WTC11 (cell line): ENCODE measurements at regions not wholly inside any gene's neighbourhood (a gene's known extent, or its start where the extent isn't known, plus 50 kb on each side); places are given as distances from the start of the nearest gene placed in this dataset.

Source experiments
- ATAC-seq: fragments of 200-7000 bp; cut with Tn5 transposase; 2 replicates; pipeline ENCODE4 v1.10.0; 2021; ENCODE audit warnings: mild to moderate bottlenecking, moderate library complexity
- CTCF ChIA-PET: fragments of 300-600 bp; sonication (Branson Sonifier 250); formaldehyde crosslinking; loops from one replicate; lab custom pipeline; 2021; ENCODE audit warnings: antibody characterized with exemption; lab: Charles Lee
- POLR2A ChIA-PET: fragments of 350-600 bp; sonication (Branson Sonifier 250); formaldehyde crosslinking; loops from one replicate; lab custom pipeline; 2021; ENCODE audit warnings: antibody characterized with exemption; lab: Charles Lee
- DNase-seq: peaks from one replicate; pipeline ENCODE4 v3.0.0; 2021; ENCODE audit warnings: low spot score
- H3K27ac Mint-ChIP-seq: 2 replicates; pipeline ENCODE4 v1.8.0; 2021; ENCODE audit warnings: mixed read lengths
- H3K27me3 Mint-ChIP-seq: 2 replicates; pipeline ENCODE4 v1.8.0; 2021; ENCODE audit warnings: low read depth, mild to moderate bottlenecking, moderate library complexity, mixed read lengths
- H3K36me3 Mint-ChIP-seq: 2 replicates; pipeline ENCODE4 v1.8.0; 2021; ENCODE audit warnings: mixed read lengths
- H3K4me1 Mint-ChIP-seq: 2 replicates; pipeline ENCODE4 v1.8.0; 2022; ENCODE audit warnings: mixed read lengths
- H3K4me3 Mint-ChIP-seq: 2 replicates; pipeline ENCODE4 v1.8.0; 2021; ENCODE audit warnings: mild to moderate bottlenecking, moderate library complexity, mixed read lengths
- H3K9me3 Mint-ChIP-seq: 2 replicates; pipeline ENCODE4 v1.8.0; 2021; ENCODE audit warnings: mixed read lengths
- ATF1 ChIP-seq: sonication (generic); formaldehyde crosslinking; IDR thresholded peaks from 2 replicates; pipeline ENCODE4 v1.8.1; 2023; ENCODE audit warnings: mild to moderate bottlenecking, moderate library complexity, missing genetic modification reagents
- CBFB ChIP-seq: sonication (generic); formaldehyde crosslinking; IDR thresholded peaks from 2 replicates; pipeline ENCODE4 v1.8.1; 2022; ENCODE audit warnings: mild to moderate bottlenecking, low read depth, missing genetic modification reagents
- GTF2I ChIP-seq: fragments of 250-450 bp; sonication (Bioruptor Pico); conservative IDR thresholded peaks from 2 replicates; pipeline ENCODE4 v1.4.0; 2021; ENCODE audit warnings: mild to moderate bottlenecking
- NFYB ChIP-seq: sonication (generic); formaldehyde crosslinking; conservative IDR thresholded peaks from 2 replicates; pipeline ENCODE4 v1.8.0; 2022; ENCODE audit warnings: low read depth, missing genetic modification reagents
- SMAD3 ChIP-seq: sonication (generic); formaldehyde crosslinking; IDR thresholded peaks from 2 replicates; pipeline ENCODE4 v1.8.0; 2022; ENCODE audit warnings: missing genetic modification reagents, mild to moderate bottlenecking, borderline replicate concordance
- ZNF121 ChIP-seq: sonication (generic); formaldehyde crosslinking; IDR thresholded peaks from 2 replicates; pipeline ENCODE4 v1.8.0; 2023; ENCODE audit warnings: missing genetic modification reagents
- ZNF232 ChIP-seq: sonication (generic); formaldehyde crosslinking; IDR thresholded peaks from 2 replicates; pipeline ENCODE4 v1.8.0; 2022; ENCODE audit warnings: mild to moderate bottlenecking, missing genetic modification reagents
- ZNF416 ChIP-seq: fragments of 250-450 bp; sonication (Bioruptor Pico); IDR thresholded peaks from 2 replicates; pipeline ENCODE4 v1.9.0; 2021; ENCODE audit warnings: mild to moderate bottlenecking, inconsistent platforms
- ZNF423 ChIP-seq: fragments of 250-450 bp; sonication (Bioruptor Pico); IDR thresholded peaks from 2 replicates; pipeline ENCODE4 v2.1.2; 2022; ENCODE audit warnings: mild to moderate bottlenecking, moderate library complexity
- TF ChIP-seq, protein P1 (sequence below): fragments of 250-450 bp; sonication (Bioruptor Pico); IDR thresholded peaks from 2 replicates; pipeline ENCODE4 v1.9.0; 2021; ENCODE audit warnings: moderate library complexity, mild to moderate bottlenecking, inconsistent platforms, borderline replicate concordance
- TF ChIP-seq, protein P2 (sequence below): sonication (generic); formaldehyde crosslinking; IDR thresholded peaks from 2 replicates; pipeline ENCODE4 v1.8.0; 2023; ENCODE audit warnings: missing genetic modification reagents
- TF ChIP-seq, protein P3 (sequence below): sonication (generic); formaldehyde crosslinking; IDR thresholded peaks from 2 replicates; pipeline ENCODE4 v1.8.0; 2022; ENCODE audit warnings: mild to moderate bottlenecking, missing genetic modification reagents
- TF ChIP-seq, protein P4 (sequence below): sonication (generic); formaldehyde crosslinking; IDR thresholded peaks from 2 replicates; pipeline ENCODE4 v1.8.1; 2022; ENCODE audit warnings: missing genetic modification reagents, borderline replicate concordance
- TF ChIP-seq, protein P5 (sequence below): sonication (generic); formaldehyde crosslinking; IDR thresholded peaks from 2 replicates; pipeline ENCODE4 v1.8.0; 2023; ENCODE audit warnings: mild to moderate bottlenecking, missing genetic modification reagents
- TF ChIP-seq, protein P6 (sequence below): sonication (generic); formaldehyde crosslinking; IDR thresholded peaks from 2 replicates; pipeline ENCODE4 v1.8.1; 2022; ENCODE audit warnings: low read depth, mild to moderate bottlenecking, moderate library complexity, missing genetic modification reagents, borderline replicate concordance
- TF ChIP-seq, protein P7 (sequence below): fragments of 250-450 bp; sonication (Bioruptor Pico); IDR thresholded peaks from 2 replicates; pipeline ENCODE4 v1.9.0; 2021; ENCODE audit warnings: mild to moderate bottlenecking

DNA sequence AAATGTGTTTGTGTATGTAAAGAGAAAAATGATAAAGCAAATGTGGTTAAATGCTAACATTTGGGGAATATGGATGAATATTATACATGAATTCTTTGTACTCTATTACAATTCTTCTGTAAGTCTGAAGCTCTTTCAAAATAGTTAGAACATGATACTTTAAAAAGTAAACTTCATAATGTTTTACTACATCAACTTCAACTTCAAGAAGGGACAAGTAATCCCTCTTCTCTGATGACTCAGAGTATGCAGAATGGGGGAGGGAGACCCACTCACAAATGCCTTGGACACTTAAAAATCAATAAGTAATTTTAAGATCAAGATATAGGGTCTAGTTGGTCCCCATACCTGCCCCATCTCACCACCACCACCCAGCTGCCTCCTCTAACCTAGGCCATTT is 162.4 kb downstream of the ESM1 start (continued):
- TF ChIP-seq, protein P1, sequence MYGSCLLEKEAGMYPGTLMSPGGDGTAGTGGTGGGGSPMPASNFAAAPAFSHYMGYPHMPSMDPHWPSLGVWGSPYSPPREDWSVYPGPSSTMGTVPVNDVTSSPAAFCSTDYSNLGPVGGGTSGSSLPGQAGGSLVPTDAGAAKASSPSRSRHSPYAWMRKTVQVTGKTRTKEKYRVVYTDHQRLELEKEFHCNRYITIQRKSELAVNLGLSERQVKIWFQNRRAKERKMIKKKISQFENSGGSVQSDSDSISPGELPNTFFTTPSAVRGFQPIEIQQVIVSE: no peak
- TF ChIP-seq, protein P2, sequence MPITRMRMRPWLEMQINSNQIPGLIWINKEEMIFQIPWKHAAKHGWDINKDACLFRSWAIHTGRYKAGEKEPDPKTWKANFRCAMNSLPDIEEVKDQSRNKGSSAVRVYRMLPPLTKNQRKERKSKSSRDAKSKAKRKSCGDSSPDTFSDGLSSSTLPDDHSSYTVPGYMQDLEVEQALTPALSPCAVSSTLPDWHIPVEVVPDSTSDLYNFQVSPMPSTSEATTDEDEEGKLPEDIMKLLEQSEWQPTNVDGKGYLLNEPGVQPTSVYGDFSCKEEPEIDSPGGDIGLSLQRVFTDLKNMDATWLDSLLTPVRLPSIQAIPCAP: no peak
- TF ChIP-seq, protein P3, sequence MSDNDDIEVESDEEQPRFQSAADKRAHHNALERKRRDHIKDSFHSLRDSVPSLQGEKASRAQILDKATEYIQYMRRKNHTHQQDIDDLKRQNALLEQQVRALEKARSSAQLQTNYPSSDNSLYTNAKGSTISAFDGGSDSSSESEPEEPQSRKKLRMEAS (CRISPR knock-in tag): no peak
- no peak for TF ChIP-seq NFYB (CRISPR knock-in tag)
- TF ChIP-seq SMAD3: no peak
- TF ChIP-seq ZNF416 (CRISPR knock-in tag): no peak
- TF ChIP-seq, all 79 proteins: peak for 0

DNA sequence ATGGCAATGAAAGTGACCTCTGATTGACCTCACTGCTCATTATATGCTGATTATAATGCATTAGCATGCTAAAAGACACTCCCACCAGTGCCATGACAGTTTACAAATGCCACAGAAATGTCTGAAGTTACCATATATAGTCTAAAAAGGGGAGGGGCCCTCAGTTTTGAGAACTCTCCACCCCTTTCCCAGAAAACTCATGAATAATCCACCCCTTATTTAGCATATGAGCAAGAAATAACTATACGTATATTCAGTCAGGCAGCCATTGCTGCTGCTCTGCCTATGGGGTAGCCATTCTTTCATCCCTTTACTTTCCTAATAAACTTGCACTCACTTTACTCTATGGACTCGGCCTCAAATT is 163.1 kb downstream of the ESM1 start:
- Mint-ChIP-seq H3K36me3 (no peaks in the 10 kb centered on the region), H3K9me3 (peaks cover 13% of the 10 kb centered on the region; the same call in 1 of the 2 replicates), H3K27ac (no peak overlapping the region), H3K27me3 (no peaks in the 10 kb centered on the region; the same call in 1 of the 2 replicates), H3K4me3 (no peak overlapping the region), H3K4me1 (peaks cover 14% of the 10 kb centered on the region)
- DNase-seq (no peak), ATAC-seq (no peak)
- CTCF ChIA-PET: interaction anchor here (1.0 to 2.2 kb wide), 2 partner anchors 45 to 299 kb away, joined by 3 to 10 read pairs; no protein-coding TSS in a partner anchor
- TF ChIP-seq, protein P4, sequence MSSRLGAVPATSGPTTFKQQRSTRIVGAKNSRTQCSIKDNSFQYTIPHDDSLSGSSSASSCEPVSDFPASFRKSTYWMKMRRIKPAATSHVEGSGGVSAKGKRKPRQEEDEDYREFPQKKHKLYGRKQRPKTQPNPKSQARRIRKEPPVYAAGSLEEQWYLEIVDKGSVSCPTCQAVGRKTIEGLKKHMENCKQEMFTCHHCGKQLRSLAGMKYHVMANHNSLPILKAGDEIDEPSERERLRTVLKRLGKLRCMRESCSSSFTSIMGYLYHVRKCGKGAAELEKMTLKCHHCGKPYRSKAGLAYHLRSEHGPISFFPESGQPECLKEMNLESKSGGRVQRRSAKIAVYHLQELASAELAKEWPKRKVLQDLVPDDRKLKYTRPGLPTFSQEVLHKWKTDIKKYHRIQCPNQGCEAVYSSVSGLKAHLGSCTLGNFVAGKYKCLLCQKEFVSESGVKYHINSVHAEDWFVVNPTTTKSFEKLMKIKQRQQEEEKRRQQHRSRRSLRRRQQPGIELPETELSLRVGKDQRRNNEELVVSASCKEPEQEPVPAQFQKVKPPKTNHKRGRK (CRISPR knock-in tag): no peak
- TF ChIP-seq, protein P5, sequence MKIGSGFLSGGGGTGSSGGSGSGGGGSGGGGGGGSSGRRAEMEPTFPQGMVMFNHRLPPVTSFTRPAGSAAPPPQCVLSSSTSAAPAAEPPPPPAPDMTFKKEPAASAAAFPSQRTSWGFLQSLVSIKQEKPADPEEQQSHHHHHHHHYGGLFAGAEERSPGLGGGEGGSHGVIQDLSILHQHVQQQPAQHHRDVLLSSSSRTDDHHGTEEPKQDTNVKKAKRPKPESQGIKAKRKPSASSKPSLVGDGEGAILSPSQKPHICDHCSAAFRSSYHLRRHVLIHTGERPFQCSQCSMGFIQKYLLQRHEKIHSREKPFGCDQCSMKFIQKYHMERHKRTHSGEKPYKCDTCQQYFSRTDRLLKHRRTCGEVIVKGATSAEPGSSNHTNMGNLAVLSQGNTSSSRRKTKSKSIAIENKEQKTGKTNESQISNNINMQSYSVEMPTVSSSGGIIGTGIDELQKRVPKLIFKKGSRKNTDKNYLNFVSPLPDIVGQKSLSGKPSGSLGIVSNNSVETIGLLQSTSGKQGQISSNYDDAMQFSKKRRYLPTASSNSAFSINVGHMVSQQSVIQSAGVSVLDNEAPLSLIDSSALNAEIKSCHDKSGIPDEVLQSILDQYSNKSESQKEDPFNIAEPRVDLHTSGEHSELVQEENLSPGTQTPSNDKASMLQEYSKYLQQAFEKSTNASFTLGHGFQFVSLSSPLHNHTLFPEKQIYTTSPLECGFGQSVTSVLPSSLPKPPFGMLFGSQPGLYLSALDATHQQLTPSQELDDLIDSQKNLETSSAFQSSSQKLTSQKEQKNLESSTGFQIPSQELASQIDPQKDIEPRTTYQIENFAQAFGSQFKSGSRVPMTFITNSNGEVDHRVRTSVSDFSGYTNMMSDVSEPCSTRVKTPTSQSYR (CRISPR knock-in tag): no peak
- no peak for TF ChIP-seq ATF1
- TF ChIP-seq, protein P6, sequence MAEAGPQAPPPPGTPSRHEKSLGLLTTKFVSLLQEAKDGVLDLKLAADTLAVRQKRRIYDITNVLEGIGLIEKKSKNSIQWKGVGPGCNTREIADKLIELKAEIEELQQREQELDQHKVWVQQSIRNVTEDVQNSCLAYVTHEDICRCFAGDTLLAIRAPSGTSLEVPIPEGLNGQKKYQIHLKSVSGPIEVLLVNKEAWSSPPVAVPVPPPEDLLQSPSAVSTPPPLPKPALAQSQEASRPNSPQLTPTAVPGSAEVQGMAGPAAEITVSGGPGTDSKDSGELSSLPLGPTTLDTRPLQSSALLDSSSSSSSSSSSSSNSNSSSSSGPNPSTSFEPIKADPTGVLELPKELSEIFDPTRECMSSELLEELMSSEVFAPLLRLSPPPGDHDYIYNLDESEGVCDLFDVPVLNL (CRISPR knock-in tag): no peak
- TF ChIP-seq ZNF423 (CRISPR knock-in tag): no peak
- no peak for TF ChIP-seq ZNF232 (CRISPR knock-in tag)
- TF ChIP-seq, protein P3 (CRISPR knock-in tag): no peak
- no peak for TF ChIP-seq CBFB (CRISPR knock-in tag)
- TF ChIP-seq, protein P7, sequence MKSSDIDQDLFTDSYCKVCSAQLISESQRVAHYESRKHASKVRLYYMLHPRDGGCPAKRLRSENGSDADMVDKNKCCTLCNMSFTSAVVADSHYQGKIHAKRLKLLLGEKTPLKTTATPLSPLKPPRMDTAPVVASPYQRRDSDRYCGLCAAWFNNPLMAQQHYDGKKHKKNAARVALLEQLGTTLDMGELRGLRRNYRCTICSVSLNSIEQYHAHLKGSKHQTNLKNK (CRISPR knock-in tag): no peak
- TF ChIP-seq ZNF121 (CRISPR knock-in tag): no peak
- TF ChIP-seq GTF2I (CRISPR knock-in tag): no peak
- POLR2A ChIA-PET: no interaction called here
